Liver (tissue), 3 donors: ENCODE measurements at regions not wholly inside any gene's neighbourhood (a gene's known extent, or its start where the extent isn't known, plus 50 kb on each side); places are given as distances from the start of the nearest gene placed in this dataset.

Experiments
- EGR1 ChIP-seq, 2 donors: IDR thresholded peaks; 2 replicates each; pipeline ENCODE4 v1.6.1; 2016 to 2018; ENCODE audit warnings: antibody characterized with exemption in 2 of 2, low read depth in 2 of 2
- GABPA ChIP-seq, 2 donors: IDR thresholded peaks in 1 of 2; conservative IDR thresholded peaks in 1 of 2; 2 replicates each; pipeline ENCODE4 v1.6.1; 2016; ENCODE audit warnings: antibody characterized with exemption in 2 of 2, mild to moderate bottlenecking in 1 of 2, moderate library complexity in 1 of 2
- HNF4A ChIP-seq, 2 donors: conservative IDR thresholded peaks; 2 replicates each; pipeline ENCODE4 v1.6.1; 2016; ENCODE audit warnings: antibody characterized with exemption in 2 of 2, mild to moderate bottlenecking in 2 of 2
- NR2F2 ChIP-seq: IDR thresholded peaks from 2 replicates; pipeline ENCODE4 v1.6.1; 2016; ENCODE audit warnings: antibody characterized with exemption
- TAF1 ChIP-seq: conservative IDR thresholded peaks from 2 replicates; pipeline ENCODE4 v1.6.1; 2016; ENCODE audit warnings: antibody characterized with exemption, mild to moderate bottlenecking
- YY1 ChIP-seq: IDR thresholded peaks from 2 replicates; pipeline ENCODE4 v1.6.1; 2016; ENCODE audit warnings: antibody characterized with exemption, mild to moderate bottlenecking
- TF ChIP-seq, protein P1 (sequence below): fragments of 150-350 bp; IDR thresholded peaks from 2 replicates; pipeline ENCODE4 v1.5.1; 2017; ENCODE audit warnings: improper control_type of control experiment, low read depth, low read length; ENCODE audit not compliant: missing input control
- TF ChIP-seq, protein P2 (sequence below): IDR thresholded peaks from 2 replicates; pipeline ENCODE4 v1.6.1; 2016; ENCODE audit warnings: antibody characterized with exemption, mild to moderate bottlenecking
- donor health status: healthy.
- donor health status: healthy.

DNA sequence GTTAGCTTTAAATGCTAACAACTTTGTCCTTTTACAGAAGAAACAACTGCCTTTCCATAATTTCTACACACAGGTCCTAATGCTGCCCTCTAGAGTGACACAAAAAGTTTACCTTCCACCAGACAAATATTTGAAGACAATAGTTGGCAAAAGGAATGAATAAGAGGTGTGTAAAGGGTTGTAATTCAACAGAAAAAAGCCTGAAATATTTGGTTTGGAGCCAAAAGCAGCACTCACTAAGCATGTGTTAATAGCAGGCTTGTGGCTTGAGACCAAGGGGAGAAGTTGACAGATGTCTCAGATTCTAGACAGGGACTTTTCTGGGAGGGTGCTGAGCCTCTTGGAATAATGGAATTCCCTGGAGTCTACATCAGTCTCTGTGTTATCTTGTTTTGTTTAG is 156.2 kb upstream of the GALNT17 start:
- no peak for TF ChIP-seq EGR1 (IDR thresholded peaks at IDR 0.05; ENCODE audit: low read depth in 2 of 2)
- TF ChIP-seq, protein P1, sequence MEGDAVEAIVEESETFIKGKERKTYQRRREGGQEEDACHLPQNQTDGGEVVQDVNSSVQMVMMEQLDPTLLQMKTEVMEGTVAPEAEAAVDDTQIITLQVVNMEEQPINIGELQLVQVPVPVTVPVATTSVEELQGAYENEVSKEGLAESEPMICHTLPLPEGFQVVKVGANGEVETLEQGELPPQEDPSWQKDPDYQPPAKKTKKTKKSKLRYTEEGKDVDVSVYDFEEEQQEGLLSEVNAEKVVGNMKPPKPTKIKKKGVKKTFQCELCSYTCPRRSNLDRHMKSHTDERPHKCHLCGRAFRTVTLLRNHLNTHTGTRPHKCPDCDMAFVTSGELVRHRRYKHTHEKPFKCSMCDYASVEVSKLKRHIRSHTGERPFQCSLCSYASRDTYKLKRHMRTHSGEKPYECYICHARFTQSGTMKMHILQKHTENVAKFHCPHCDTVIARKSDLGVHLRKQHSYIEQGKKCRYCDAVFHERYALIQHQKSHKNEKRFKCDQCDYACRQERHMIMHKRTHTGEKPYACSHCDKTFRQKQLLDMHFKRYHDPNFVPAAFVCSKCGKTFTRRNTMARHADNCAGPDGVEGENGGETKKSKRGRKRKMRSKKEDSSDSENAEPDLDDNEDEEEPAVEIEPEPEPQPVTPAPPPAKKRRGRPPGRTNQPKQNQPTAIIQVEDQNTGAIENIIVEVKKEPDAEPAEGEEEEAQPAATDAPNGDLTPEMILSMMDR = no peak
- no peak for TF ChIP-seq YY1
- no peak for TF ChIP-seq TAF1
- no peak for TF ChIP-seq GABPA (IDR thresholded peaks at IDR 0.05 in 1 of 2, conservative IDR thresholded peaks at IDR 0.05 in 1 of 2)
- TF ChIP-seq HNF4A (conservative IDR thresholded peaks at IDR 0.05) = no peak
- TF ChIP-seq NR2F2 = no peak
- TF ChIP-seq, protein P2, sequence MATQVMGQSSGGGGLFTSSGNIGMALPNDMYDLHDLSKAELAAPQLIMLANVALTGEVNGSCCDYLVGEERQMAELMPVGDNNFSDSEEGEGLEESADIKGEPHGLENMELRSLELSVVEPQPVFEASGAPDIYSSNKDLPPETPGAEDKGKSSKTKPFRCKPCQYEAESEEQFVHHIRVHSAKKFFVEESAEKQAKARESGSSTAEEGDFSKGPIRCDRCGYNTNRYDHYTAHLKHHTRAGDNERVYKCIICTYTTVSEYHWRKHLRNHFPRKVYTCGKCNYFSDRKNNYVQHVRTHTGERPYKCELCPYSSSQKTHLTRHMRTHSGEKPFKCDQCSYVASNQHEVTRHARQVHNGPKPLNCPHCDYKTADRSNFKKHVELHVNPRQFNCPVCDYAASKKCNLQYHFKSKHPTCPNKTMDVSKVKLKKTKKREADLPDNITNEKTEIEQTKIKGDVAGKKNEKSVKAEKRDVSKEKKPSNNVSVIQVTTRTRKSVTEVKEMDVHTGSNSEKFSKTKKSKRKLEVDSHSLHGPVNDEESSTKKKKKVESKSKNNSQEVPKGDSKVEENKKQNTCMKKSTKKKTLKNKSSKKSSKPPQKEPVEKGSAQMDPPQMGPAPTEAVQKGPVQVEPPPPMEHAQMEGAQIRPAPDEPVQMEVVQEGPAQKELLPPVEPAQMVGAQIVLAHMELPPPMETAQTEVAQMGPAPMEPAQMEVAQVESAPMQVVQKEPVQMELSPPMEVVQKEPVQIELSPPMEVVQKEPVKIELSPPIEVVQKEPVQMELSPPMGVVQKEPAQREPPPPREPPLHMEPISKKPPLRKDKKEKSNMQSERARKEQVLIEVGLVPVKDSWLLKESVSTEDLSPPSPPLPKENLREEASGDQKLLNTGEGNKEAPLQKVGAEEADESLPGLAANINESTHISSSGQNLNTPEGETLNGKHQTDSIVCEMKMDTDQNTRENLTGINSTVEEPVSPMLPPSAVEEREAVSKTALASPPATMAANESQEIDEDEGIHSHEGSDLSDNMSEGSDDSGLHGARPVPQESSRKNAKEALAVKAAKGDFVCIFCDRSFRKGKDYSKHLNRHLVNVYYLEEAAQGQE = no peak
